Thoracic aorta (tissue), 2 donors: ENCODE measurements at regions not wholly inside any gene's neighbourhood (a gene's known extent, or its start where the extent isn't known, plus 50 kb on each side); places are given as distances from the start of the nearest gene placed in this dataset.

Experiments
- ATAC-seq: fragments of 150-250 bp; one replicate; pipeline ENCODE4 v1.8.0; 2017; ENCODE audit warnings: low read depth; ENCODE audit not compliant: insufficient number of reproducible peaks, low FRiP score
- DNase-seq: peaks from one replicate; pipeline ENCODE4 v3.0.0-alpha.2; 2020; ENCODE audit warnings: low spot score
- H3K27ac ChIP-seq, 2 donors: fragments of 200-600 bp; sonication (generic); 1 replicate in 1 of 2; 2 replicates in 1 of 2; pipeline ENCODE4 v1.5.1; 2016; ENCODE audit warnings: mild to moderate bottlenecking in 2 of 2, moderate library complexity in 2 of 2
- H3K27me3 ChIP-seq: fragments of 200-600 bp; sonication (generic); replicated peaks from 2 replicates; pipeline ENCODE4 v1.6.0; 2016; ENCODE audit warnings: mild to moderate bottlenecking; ENCODE audit not compliant: insufficient read depth
- H3K36me3 ChIP-seq: fragments of 200-600 bp; sonication (generic); one replicate; pipeline ENCODE4 v1.5.1; 2016
- H3K4me1 ChIP-seq, 2 donors: fragments of 200-600 bp; sonication (generic); 1 replicate in 1 of 2; 2 replicates in 1 of 2; pipeline versions ENCODE4 v1.5.1 to v1.6.0; 2016; ENCODE audit warnings: low read depth in 2 of 2, mild to moderate bottlenecking in 1 of 2; ENCODE audit not compliant: control insufficient read depth in 1 of 2
- H3K4me3 ChIP-seq: fragments of 200-600 bp; sonication (generic); 2 replicates; pipeline ENCODE4 v1.5.1; 2016; ENCODE audit warnings: mild to moderate bottlenecking
- H3K9me3 ChIP-seq: fragments of 200-600 bp; sonication (generic); 2 replicates; pipeline ENCODE4 v1.5.1; 2016
- TF ChIP-seq, protein P1 (sequence below): fragments of 200-600 bp; sonication (generic); IDR thresholded peaks from one replicate; pipeline ENCODE4 v1.5.1; 2019; ENCODE audit warnings: antibody characterized with exemption

DNA sequence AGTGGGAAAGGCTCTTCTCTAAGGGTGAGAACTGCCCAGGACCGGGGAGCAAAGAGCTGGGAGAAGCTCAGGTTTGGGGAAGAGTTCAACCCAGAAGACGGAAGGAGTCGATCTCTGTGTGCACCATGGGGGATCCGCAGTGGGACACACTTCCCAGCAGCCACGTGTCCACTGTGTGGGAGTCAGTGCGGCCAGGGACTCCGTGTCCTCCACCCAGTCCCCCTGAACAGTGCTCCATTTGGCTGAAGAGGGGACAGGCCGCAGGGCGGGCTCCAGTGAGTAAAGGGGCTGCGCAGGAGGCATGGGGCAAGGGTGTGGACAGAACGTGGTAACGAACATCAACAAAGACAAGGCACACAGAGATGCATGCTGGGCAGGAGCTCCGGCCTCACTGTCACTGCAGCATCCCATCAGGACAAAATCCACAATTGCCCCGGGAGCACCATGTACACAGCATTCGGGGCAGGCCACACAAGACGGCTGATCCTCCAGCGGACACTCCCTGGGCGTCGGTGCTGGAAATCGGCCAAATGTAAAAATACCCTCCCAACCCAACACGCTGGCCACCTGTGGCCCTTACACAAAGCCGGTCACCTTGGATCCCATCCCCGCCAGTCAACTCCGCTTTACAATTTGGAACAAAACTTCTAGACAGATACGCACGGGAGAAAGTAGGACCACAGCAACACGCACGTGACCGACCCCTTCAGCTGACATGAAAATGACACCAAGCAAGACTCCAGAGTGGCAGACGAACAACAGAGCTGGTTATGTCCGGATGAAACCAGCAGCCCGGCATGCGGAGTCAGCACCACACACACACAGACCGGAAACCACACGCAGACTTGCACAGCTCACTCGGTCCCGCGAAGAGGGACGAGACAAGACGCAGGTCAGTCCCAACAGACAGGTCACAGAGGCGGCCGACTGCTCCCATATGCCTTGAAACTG is 366.8 kb downstream of the SHANK2 start:
- no peaks in the 10 kb centered on the region for H3K9me3 ChIP-seq
- H3K36me3 ChIP-seq = no peaks in the 10 kb centered on the region
- H3K27ac ChIP-seq = no peak overlapping the region
- no peaks in the 10 kb centered on the region for H3K4me1 ChIP-seq
- DNase-seq (no peak), ATAC-seq (no peak)
- no peaks in the 10 kb centered on the region for H3K27me3 ChIP-seq
- no peak overlapping the region for H3K4me3 ChIP-seq
- TF ChIP-seq, protein P1, sequence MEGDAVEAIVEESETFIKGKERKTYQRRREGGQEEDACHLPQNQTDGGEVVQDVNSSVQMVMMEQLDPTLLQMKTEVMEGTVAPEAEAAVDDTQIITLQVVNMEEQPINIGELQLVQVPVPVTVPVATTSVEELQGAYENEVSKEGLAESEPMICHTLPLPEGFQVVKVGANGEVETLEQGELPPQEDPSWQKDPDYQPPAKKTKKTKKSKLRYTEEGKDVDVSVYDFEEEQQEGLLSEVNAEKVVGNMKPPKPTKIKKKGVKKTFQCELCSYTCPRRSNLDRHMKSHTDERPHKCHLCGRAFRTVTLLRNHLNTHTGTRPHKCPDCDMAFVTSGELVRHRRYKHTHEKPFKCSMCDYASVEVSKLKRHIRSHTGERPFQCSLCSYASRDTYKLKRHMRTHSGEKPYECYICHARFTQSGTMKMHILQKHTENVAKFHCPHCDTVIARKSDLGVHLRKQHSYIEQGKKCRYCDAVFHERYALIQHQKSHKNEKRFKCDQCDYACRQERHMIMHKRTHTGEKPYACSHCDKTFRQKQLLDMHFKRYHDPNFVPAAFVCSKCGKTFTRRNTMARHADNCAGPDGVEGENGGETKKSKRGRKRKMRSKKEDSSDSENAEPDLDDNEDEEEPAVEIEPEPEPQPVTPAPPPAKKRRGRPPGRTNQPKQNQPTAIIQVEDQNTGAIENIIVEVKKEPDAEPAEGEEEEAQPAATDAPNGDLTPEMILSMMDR = no peak

- H3K27me3 ChIP-seq = no peaks in the 10 kb centered on the region
- ATAC-seq = no peak
- no peak overlapping the region for H3K27ac ChIP-seq
- no peaks in the 10 kb centered on the region for H3K9me3 ChIP-seq
- no peak overlapping the region for H3K4me3 ChIP-seq
- H3K36me3 ChIP-seq = no peaks in the 10 kb centered on the region
- H3K4me1 ChIP-seq = no peaks in the 10 kb centered on the region
- TF ChIP-seq, protein P1 = no peak
- no peak for DNase-seq
Measured at GRCh38 chr11:70886256-70886655, 366.1 kb downstream of the SHANK2 start.

GRCh38 chr11:70886676-70887541 is 365.5 kb downstream of the SHANK2 start:
- Histone ChIP-seq H3K36me3 (no peaks in the 10 kb centered on the region), H3K27ac (no peak overlapping the region), H3K9me3 (no peaks in the 10 kb centered on the region), H3K4me1 (no peaks in the 10 kb centered on the region), H3K4me3 (no peak overlapping the region), H3K27me3 (no peaks in the 10 kb centered on the region)
- ATAC-seq = no peak
- DNase-seq = no peak
- TF ChIP-seq, protein P1 = no peak

DNA sequence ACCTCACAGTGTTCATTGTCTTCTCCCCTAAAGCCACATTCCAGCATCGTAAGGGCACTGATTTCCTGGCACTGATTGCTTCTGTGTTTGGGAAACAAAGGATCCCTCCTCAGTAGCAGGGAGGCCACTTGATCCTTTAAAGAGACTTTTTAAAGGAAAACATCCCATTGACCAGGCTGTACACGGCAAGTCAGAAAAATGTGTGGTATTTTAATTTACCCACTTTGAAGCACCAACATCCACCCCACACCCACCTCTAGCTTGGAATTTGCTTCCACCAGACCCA is 364.9 kb downstream of the SHANK2 start:
- DNase-seq (no peak), ATAC-seq (no peak)
- TF ChIP-seq, protein P1 = no peak
- no peaks in the 10 kb centered on the region for H3K36me3 ChIP-seq
- no peaks in the 10 kb centered on the region for H3K9me3 ChIP-seq
- H3K27me3 ChIP-seq = no peaks in the 10 kb centered on the region
- no peak overlapping the region for H3K27ac ChIP-seq
- no peaks in the 10 kb centered on the region for H3K4me1 ChIP-seq
- no peak overlapping the region for H3K4me3 ChIP-seq

DNA sequence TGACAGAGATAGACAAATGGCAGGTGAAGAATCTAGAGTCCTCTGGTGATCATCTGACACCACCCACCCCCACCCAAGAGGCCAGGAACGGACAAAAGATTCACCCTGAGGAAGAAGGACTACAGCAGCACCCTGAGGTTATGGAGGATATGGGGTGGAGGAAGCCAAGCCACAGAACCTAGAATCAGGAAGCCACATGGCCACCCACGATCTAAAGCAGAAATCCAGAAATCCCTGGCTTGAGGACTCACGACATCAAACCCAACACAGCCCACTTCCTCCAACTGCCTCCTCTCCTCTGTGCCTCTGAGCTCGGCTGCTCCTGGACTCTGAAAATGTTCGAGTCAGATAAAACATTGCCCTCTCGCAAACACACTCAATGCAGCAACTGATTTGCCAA is 364.3 kb downstream of the SHANK2 start:
- DNase-seq = no peak
- TF ChIP-seq, protein P1 = no peak
- Histone ChIP-seq H3K4me1 (no peaks in the 10 kb centered on the region), H3K27me3 (no peaks in the 10 kb centered on the region), H3K27ac (no peak overlapping the region), H3K4me3 (no peak overlapping the region), H3K9me3 (no peaks in the 10 kb centered on the region), H3K36me3 (no peaks in the 10 kb centered on the region)
- ATAC-seq = no peak
